HepG2 (cell line): ENCODE measurements at regions not wholly inside any gene's neighbourhood (a gene's known extent, or its start where the extent isn't known, plus 50 kb on each side); places are given as distances from the start of the nearest gene placed in this dataset.

Source experiments
- ATAC-seq: fragments of 200-7000 bp; cut with Tn5 transposase; 3 replicates; pipeline ENCODE4 v1.9.1; 2020; ENCODE audit warnings: mild to moderate bottlenecking, moderate library complexity
- BruUV-seq: library from RNA; stranded (reverse); fragments of 400-500 nt; replicated peaks from 2 replicates; lab custom pipeline; 2021; lab: Mats Ljungman, UMichigan
- CTCF ChIA-PET: fragments of 300-600 bp; formaldehyde crosslinking; extraction: SDS; loops from one replicate; lab custom pipeline; 2021; ENCODE audit warnings: low total read pairs, inconsistent platforms, low intra/inter-chr PET ratio; lab: Yijun Ruan, JAX
- POLR2A ChIA-PET: fragments of 350-600 bp; sonication (Branson Sonifier 250); formaldehyde crosslinking; loops from one replicate; lab custom pipeline; 2020; ENCODE audit warnings: antibody characterized with exemption, inconsistent platforms; lab: Yijun Ruan, JAX
- DNase-seq: peaks from one replicate; pipeline ENCODE4 v3.0.0-alpha.2; 2015; ENCODE audit warnings: low spot score
- FAIRE-seq: peaks from 3 replicates; lab custom pipeline; 2011; peaks lifted over from hg19 to GRCh38; lab: Jason Lieb, UNC
- H2AFZ ChIP-seq: one replicate; pipeline ENCODE4 v1.6.1; 2011; ENCODE audit warnings: low read length, inconsistent platforms
- H3K27ac ChIP-seq: fragments of 300-600 bp; 3 replicates; pipeline ENCODE4 v1.8.0; 2011; ENCODE audit warnings: mixed run types, mild to moderate bottlenecking, mixed read lengths, low read length, inconsistent platforms; ENCODE audit not compliant: insufficient read depth; ENCODE audit errors: extremely low read length
- H3K27me3 ChIP-seq, 2 experiments: fragments of 200-600 bp in 1 of 2; 2 replicates in 1 of 2; 3 replicates in 1 of 2; pipeline versions ENCODE4 v1.6.0 to v1.8.0; 2011; ENCODE audit warnings: low read length in 2 of 2, mild to moderate bottlenecking in 2 of 2, moderate library complexity in 2 of 2, inconsistent platforms in 1 of 2; ENCODE audit not compliant: insufficient read depth in 2 of 2, control insufficient read depth in 1 of 2
- H3K36me3 ChIP-seq, 2 experiments: fragments of 200-600 bp in 1 of 2; replicated peaks in 1 of 2; 2 replicates in 1 of 2; 3 replicates in 1 of 2; pipeline versions ENCODE4 v1.5.1 to v1.8.0; 2011; ENCODE audit warnings: low read length in 2 of 2, inconsistent platforms in 1 of 2; ENCODE audit not compliant: insufficient read depth in 2 of 2, control insufficient read depth in 1 of 2
- H3K4me1 ChIP-seq: 2 replicates; pipeline ENCODE4 v1.5.1; 2012; ENCODE audit warnings: low read length, inconsistent platforms; ENCODE audit not compliant: insufficient read depth
- H3K4me2 ChIP-seq: 2 replicates; pipeline ENCODE4 v1.6.0; 2011; ENCODE audit warnings: low read depth, low read length, inconsistent platforms
- H3K4me3 ChIP-seq, 3 experiments: fragments of 200-600 bp in 1 of 3; sonication (generic), shearing (Covaris generic) in 1 of 3; replicated peaks in 1 of 3; 2 replicates each; pipeline ENCODE4 v1.5.1; 2011 to 2016; ENCODE audit warnings: low read length in 3 of 3, inconsistent platforms in 2 of 3, low read depth in 2 of 3, mild to moderate bottlenecking in 2 of 3, control low read depth in 1 of 3, mixed read lengths in 1 of 3; ENCODE audit not compliant: insufficient read depth in 1 of 3
- H3K79me2 ChIP-seq: one replicate; pipeline ENCODE4 v1.6.1; 2011; ENCODE audit warnings: low read length, inconsistent platforms; ENCODE audit not compliant: insufficient read depth
- H3K9ac ChIP-seq: 2 replicates; pipeline ENCODE4 v1.6.0; 2011; ENCODE audit warnings: mild to moderate bottlenecking, low read depth, low read length, inconsistent platforms; ENCODE audit not compliant: insufficient read depth
- H3K9me3 ChIP-seq: 2 replicates; pipeline ENCODE4 v1.5.1; 2012; ENCODE audit warnings: mild to moderate bottlenecking, low read length
- H4K20me1 ChIP-seq: 2 replicates; pipeline ENCODE4 v1.6.0; 2011; ENCODE audit warnings: inconsistent platforms, mild to moderate bottlenecking, low read length, moderate library complexity; ENCODE audit not compliant: insufficient read depth
- ADNP ChIP-seq: sonication (generic); formaldehyde crosslinking; IDR thresholded peaks from 2 replicates; pipeline ENCODE4 v1.4.0; 2020; ENCODE audit warnings: missing genetic modification reagents
- CCDC6 ChIP-seq: sonication (generic); formaldehyde crosslinking; IDR thresholded peaks from 2 replicates; pipeline ENCODE4 v1.8.1; 2022; ENCODE audit warnings: mild to moderate bottlenecking, missing genetic modification reagents, moderate library complexity
- GATAD2A ChIP-seq: IDR thresholded peaks from 2 replicates; pipeline ENCODE4 v1.6.1; 2016
- KLF12 ChIP-seq: sonication (generic); formaldehyde crosslinking; IDR thresholded peaks from 2 replicates; pipeline ENCODE4 v1.4.0; 2020; ENCODE audit warnings: missing genetic modification reagents, borderline replicate concordance
- NCOA1 ChIP-seq: sonication (generic); formaldehyde crosslinking; IDR thresholded peaks from 2 replicates; pipeline ENCODE4 v1.9.0; 2021; ENCODE audit warnings: missing genetic modification reagents
- PAX8 ChIP-seq: sonication (generic); formaldehyde crosslinking; IDR thresholded peaks from 2 replicates; pipeline ENCODE4 v1.8.0; 2022; ENCODE audit warnings: mild to moderate bottlenecking, missing genetic modification reagents, borderline replicate concordance
- PHF8 ChIP-seq: sonication (generic); formaldehyde crosslinking; IDR thresholded peaks from 2 replicates; pipeline ENCODE4 v1.5.0; 2020; ENCODE audit warnings: missing genetic modification reagents
- SRSF1 ChIP-seq: fragments of 200-400 bp; formaldehyde crosslinking; optimal IDR thresholded peaks from 2 replicates; pipeline ENCODE3; 2017; ENCODE audit warnings: mild to moderate bottlenecking, low read depth, low read length, moderate library complexity
- WGBS: methylation state at CpG from one replicate; pipeline ENCODE4 v1.1.6; 2017; ENCODE audit warnings: low lambda C conversion rate; 5-methylcytosine and 5-hydroxymethylcytosine counted together
- in situ Hi-C: cut with HindIII; loops from 2 replicates; pipeline ENCODE4 v1.10.0; 2017; ENCODE audit warnings: low pct_unique_long_range_greater_than_20kb; ENCODE audit not compliant: extremely low pct_ligation_motif_present
- intact Hi-C: fragments of 100-400 bp; cut with micrococcal nuclease; formaldehyde crosslinking; loops from one replicate; pipeline ENCODE4 v1.10.0; 2022; ENCODE audit not compliant: unreplicated experiment
- TF ChIP-seq, protein P1 (sequence below): IDR thresholded peaks from 2 replicates; pipeline ENCODE4 v1.6.1; 2018; ENCODE audit warnings: missing genetic modification reagents, mild to moderate bottlenecking, missing compliant biosample characterization
- TF ChIP-seq, protein P2 (sequence below): sonication (generic); formaldehyde crosslinking; IDR thresholded peaks from 2 replicates; pipeline ENCODE4 v1.8.0; 2022; ENCODE audit warnings: missing genetic modification reagents, mild to moderate bottlenecking, moderate library complexity, borderline replicate concordance
- TF ChIP-seq, protein P3 (sequence below): IDR thresholded peaks from 2 replicates; pipeline ENCODE4 v1.6.1; 2016; ENCODE audit warnings: missing biosample characterization, missing genetic modification reagents, low read depth
- TF ChIP-seq, protein P4 (sequence below): sonication (generic); formaldehyde crosslinking; IDR thresholded peaks from 2 replicates; pipeline ENCODE4 v1.5.0; 2020; ENCODE audit warnings: mild to moderate bottlenecking, low read depth, missing genetic modification reagents, borderline replicate concordance

DNA sequence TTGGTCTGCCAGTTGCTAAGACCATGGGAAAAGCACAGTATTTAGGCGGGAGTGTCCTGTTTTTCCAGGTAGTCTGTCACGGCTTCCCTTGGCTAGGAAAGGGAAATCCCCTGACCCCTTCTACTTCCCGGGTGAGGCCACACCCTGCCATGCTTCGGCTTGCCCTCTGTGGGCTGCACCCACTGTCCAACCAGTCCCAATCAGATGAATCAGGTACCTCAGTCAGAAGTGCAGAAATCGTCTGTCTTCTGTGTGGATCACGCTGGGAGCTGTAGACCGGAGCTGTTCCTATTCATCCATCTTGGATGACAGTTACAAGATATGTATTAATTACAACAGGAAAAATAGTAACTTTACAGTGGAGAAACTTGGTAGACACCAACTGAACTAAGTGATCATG lies 188.2 kb downstream of the TPBG start (continued):
- TF ChIP-seq, protein P1, sequence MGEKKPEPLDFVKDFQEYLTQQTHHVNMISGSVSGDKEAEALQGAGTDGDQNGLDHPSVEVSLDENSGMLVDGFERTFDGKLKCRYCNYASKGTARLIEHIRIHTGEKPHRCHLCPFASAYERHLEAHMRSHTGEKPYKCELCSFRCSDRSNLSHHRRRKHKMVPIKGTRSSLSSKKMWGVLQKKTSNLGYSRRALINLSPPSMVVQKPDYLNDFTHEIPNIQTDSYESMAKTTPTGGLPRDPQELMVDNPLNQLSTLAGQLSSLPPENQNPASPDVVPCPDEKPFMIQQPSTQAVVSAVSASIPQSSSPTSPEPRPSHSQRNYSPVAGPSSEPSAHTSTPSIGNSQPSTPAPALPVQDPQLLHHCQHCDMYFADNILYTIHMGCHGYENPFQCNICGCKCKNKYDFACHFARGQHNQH, result no peak
- TF ChIP-seq ADNP (CRISPR knock-in tag) (no peak), KLF12 (CRISPR knock-in tag) (no peak), GATAD2A (CRISPR knock-in tag) (no peak)
- TF ChIP-seq, all 625 proteins: peak for 0

DNA sequence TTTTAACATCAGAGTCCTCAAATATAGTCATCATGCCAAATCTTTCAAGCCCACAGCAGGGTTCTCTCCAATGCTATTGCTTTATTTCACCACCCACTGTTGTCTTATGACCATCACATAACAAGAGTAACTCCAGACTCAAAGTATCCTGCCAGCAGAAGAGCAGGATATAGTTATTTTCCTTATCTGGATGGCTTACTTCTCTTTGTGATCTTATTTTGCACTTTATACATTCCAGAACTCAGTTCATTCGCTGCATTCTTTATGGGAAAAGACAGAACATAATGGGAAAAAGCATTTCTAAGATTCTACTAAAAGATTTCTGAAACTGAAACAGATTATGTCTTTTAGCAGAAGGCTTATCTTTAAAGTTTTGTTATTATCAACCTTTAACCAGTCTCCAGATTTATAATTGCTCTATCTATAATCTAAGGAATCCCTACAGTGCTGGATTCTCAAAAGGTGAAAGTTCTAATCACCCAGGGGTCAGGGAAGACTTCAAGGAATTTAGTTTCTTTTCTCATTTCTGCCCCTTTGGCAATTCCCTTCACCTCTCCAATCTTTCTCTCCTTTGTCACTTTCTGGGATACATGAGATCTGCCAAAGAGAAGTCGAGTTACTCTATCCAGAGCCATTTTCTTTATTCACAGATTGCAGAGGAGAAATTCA lies 190.4 kb downstream of the TPBG start:
- no peak for ATAC-seq
- H3K4me2 ChIP-seq, result no peak overlapping the region
- no peaks in the 10 kb centered on the region for H3K27me3 ChIP-seq
- TF ChIP-seq, protein P2, sequence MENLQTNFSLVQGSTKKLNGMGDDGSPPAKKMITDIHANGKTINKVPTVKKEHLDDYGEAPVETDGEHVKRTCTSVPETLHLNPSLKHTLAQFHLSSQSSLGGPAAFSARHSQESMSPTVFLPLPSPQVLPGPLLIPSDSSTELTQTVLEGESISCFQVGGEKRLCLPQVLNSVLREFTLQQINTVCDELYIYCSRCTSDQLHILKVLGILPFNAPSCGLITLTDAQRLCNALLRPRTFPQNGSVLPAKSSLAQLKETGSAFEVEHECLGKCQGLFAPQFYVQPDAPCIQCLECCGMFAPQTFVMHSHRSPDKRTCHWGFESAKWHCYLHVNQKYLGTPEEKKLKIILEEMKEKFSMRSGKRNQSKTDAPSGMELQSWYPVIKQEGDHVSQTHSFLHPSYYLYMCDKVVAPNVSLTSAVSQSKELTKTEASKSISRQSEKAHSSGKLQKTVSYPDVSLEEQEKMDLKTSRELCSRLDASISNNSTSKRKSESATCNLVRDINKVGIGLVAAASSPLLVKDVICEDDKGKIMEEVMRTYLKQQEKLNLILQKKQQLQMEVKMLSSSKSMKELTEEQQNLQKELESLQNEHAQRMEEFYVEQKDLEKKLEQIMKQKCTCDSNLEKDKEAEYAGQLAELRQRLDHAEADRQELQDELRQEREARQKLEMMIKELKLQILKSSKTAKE, result no peak
- TF ChIP-seq, protein P3, sequence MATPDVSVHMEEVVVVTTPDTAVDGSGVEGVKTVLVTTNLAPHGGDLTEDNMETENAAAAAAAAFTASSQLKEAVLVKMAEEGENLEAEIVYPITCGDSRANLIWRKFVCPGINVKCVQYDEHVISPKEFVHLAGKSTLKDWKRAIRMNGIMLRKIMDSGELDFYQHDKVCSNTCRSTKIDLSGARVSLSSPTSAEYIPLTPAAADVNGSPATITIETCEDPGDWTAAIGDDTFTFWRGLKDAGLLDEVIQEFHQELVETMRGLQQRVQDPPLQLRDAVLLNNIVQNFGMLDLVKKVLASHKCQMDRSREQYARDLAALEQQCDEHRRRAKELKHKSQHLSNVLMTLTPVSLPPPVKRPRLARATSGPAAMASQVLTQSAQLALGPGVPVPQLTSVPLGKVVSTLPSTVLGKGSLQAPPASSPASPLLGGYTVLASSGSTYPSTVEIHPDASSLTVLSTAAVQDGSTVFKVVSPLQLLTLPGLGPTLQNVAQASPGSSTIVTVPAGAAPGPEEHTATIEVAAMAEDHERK (CRISPR knock-in tag), result no peak
- TF ChIP-seq PHF8 (no peak), SRSF1 (no peak), CCDC6 (CRISPR knock-in tag) (no peak), NCOA1 (CRISPR knock-in tag) (no peak), PAX8 (no peak)
- TF ChIP-seq, protein P4, sequence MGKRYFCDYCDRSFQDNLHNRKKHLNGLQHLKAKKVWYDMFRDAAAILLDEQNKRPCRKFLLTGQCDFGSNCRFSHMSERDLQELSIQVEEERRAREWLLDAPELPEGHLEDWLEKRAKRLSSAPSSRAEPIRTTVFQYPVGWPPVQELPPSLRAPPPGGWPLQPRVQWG, result no peak
- H3K9ac ChIP-seq, result no peak overlapping the region
- H2AFZ ChIP-seq, result no peak overlapping the region
- no peak for FAIRE-seq
- WGBS, result 2% methylated on average over 2 of the region's 2 CpGs
- in situ Hi-C loops, result no loop called here
- ChIA-PET POLR2A (no interaction called here), CTCF (no interaction called here)
- intact Hi-C loops, result no loop called here
- H4K20me1 ChIP-seq, result no peaks in the 10 kb centered on the region
- H3K4me1 ChIP-seq, result no peaks in the 10 kb centered on the region
- no peaks in the 10 kb centered on the region for H3K79me2 ChIP-seq
- H3K9me3 ChIP-seq, result no peaks in the 10 kb centered on the region
- no peak overlapping the region for H3K27ac ChIP-seq
- no peak for DNase-seq
- BruUV-seq, result no TSS peak
- no peak overlapping the region for H3K4me3 ChIP-seq
- no peaks in the 10 kb centered on the region for H3K36me3 ChIP-seq
